GM12878 (cell line): ENCODE measurements at regions not wholly inside any gene's neighbourhood (a gene's known extent, or its start where the extent isn't known, plus 50 kb on each side); places are given as distances from the start of the nearest gene placed in this dataset.

Experiments
- ATAC-seq: fragments of 200-7000 bp; cut with Tn5 transposase; 3 replicates; pipeline ENCODE4 v1.9.1; 2020; ENCODE audit warnings: mild to moderate bottlenecking, moderate library complexity
- BruUV-seq: library from RNA; stranded (reverse); fragments of 400-500 nt; replicated peaks from 2 replicates; lab custom pipeline; 2021; lab: Mats Ljungman, UMichigan
- CTCF ChIA-PET: fragments of 300-600 bp; sonication (Branson Sonifier 250); formaldehyde crosslinking; extraction: SDS; loops from one replicate; lab custom pipeline; 2021; ENCODE audit warnings: inconsistent platforms; lab: Yijun Ruan, JAX
- POLR2A ChIA-PET: fragments of 350-600 bp; formaldehyde crosslinking; extraction: SDS; loops from one replicate; lab custom pipeline; 2021; ENCODE audit warnings: inconsistent platforms; lab: Charles Lee
- RAD21 ChIA-PET: fragments of 300-600 bp; sonication (Branson Sonifier 250); formaldehyde crosslinking; loops from one replicate; lab custom pipeline; 2023; ENCODE audit warnings: antibody characterized with exemption; ENCODE audit not compliant: unreplicated experiment; lab: Charles Lee
- SMC1A ChIA-PET: fragments of 300-600 bp; sonication (Branson Sonifier 250); formaldehyde crosslinking; loops from one replicate; lab custom pipeline; 2023; ENCODE audit not compliant: unreplicated experiment, uncharacterized antibody; lab: Charles Lee
- DNase-seq: peaks from one replicate; pipeline ENCODE4 v3.0.0-alpha.2; 2011; ENCODE audit warnings: low read depth, low spot score
- FAIRE-seq: peaks from 3 replicates; lab custom pipeline; 2011; peaks lifted over from hg19 to GRCh38; lab: Jason Lieb, UNC
- H2AFZ ChIP-seq: 2 replicates; pipeline ENCODE4 v1.6.0; 2011; ENCODE audit warnings: low read depth, low read length, control low read depth; ENCODE audit not compliant: control insufficient read depth
- H3K27ac ChIP-seq: 2 replicates; pipeline ENCODE4 v1.5.1; 2011; ENCODE audit warnings: control low read depth; ENCODE audit not compliant: control insufficient read depth, insufficient read depth
- H3K27me3 ChIP-seq, 2 experiments: replicated peaks in 1 of 2; 2 replicates each; pipeline versions ENCODE4 v1.6.0 to v1.6.1; 2011; ENCODE audit warnings: low read length in 1 of 2; ENCODE audit not compliant: control insufficient read depth in 2 of 2, insufficient read depth in 2 of 2
- H3K36me3 ChIP-seq, 2 experiments: 2 replicates each; pipeline ENCODE4 v1.5.1; 2011; ENCODE audit warnings: low read length in 1 of 2; ENCODE audit not compliant: control insufficient read depth in 2 of 2, insufficient read depth in 2 of 2
- H3K4me1 ChIP-seq: 2 replicates; pipeline ENCODE4 v1.6.1; 2011; ENCODE audit warnings: mild to moderate bottlenecking, low read length, moderate library complexity, mixed read lengths; ENCODE audit not compliant: control insufficient read depth, insufficient read depth
- H3K4me2 ChIP-seq: 2 replicates; pipeline ENCODE4 v1.6.0; 2011; ENCODE audit warnings: control low read depth; ENCODE audit not compliant: control insufficient read depth, insufficient read depth
- H3K4me3 ChIP-seq: fragments of 200-600 bp; sonication (generic); 2 replicates; pipeline ENCODE4 v1.5.1; 2016
- H3K79me2 ChIP-seq: 2 replicates; pipeline ENCODE4 v1.6.0; 2011; ENCODE audit warnings: low read length; ENCODE audit not compliant: control insufficient read depth, insufficient read depth
- H3K9ac ChIP-seq: 2 replicates; pipeline ENCODE4 v1.8.0; 2011; ENCODE audit warnings: low read length, control low read depth, mixed read lengths; ENCODE audit not compliant: control insufficient read depth, insufficient read depth
- H3K9me3 ChIP-seq: replicated peaks from 3 replicates; pipeline ENCODE4 v1.5.1; 2011; ENCODE audit warnings: mild to moderate bottlenecking, low read length; ENCODE audit not compliant: control insufficient read depth, insufficient read depth
- H4K20me1 ChIP-seq: 2 replicates; pipeline ENCODE4 v1.6.0; 2011; ENCODE audit not compliant: control insufficient read depth, insufficient read depth
- BRCA1 ChIP-seq: IDR thresholded peaks from 2 replicates; pipeline ENCODE4 v1.6.1; 2011; ENCODE audit warnings: low read depth, low read length, improper control_type of control experiment
- CBX3 ChIP-seq: fragments of 200-600 bp; sonication (generic); IDR thresholded peaks from 2 replicates; pipeline ENCODE4 v1.6.1; 2016; ENCODE audit warnings: low read depth, borderline replicate concordance
- CHD1 ChIP-seq: IDR thresholded peaks from 2 replicates; pipeline ENCODE4 v1.6.1; 2012; ENCODE audit warnings: low read depth, low read length, improper control_type of control experiment
- ETV6 ChIP-seq, 2 experiments: fragments of 450-650 bp in 1 of 2; IDR thresholded peaks in 1 of 2; conservative IDR thresholded peaks in 1 of 2; 2 replicates each; pipeline ENCODE4 v1.6.1; 2014; ENCODE audit warnings: antibody characterized with exemption in 1 of 2, borderline replicate concordance in 1 of 2, low read depth in 1 of 2, mild to moderate bottlenecking in 1 of 2, moderate library complexity in 1 of 2
- MEF2B ChIP-seq: fragments of 450-650 bp; IDR thresholded peaks from 2 replicates; pipeline ENCODE4 v1.6.1; 2018; ENCODE audit warnings: mild to moderate bottlenecking, moderate library complexity; ENCODE audit not compliant: partially characterized antibody, poor library complexity, severe bottlenecking
- PKNOX1 ChIP-seq: fragments of 450-650 bp; IDR thresholded peaks from 2 replicates; pipeline ENCODE4 v1.6.1; 2016; ENCODE audit warnings: mild to moderate bottlenecking
- SMARCA5 ChIP-seq: fragments of 450-650 bp; IDR thresholded peaks from 2 replicates; pipeline ENCODE4 v1.6.1; 2017; ENCODE audit warnings: mild to moderate bottlenecking
- SMC3 ChIP-seq: IDR thresholded peaks from 2 replicates; pipeline ENCODE4 v1.6.1; 2011; ENCODE audit warnings: low read length, improper control_type of control experiment, borderline replicate concordance
- STAT3 ChIP-seq: IDR thresholded peaks from 2 replicates; pipeline ENCODE4 v1.6.1; 2011; ENCODE audit warnings: low read depth, low read length, improper control_type of control experiment
- SUZ12 ChIP-seq: fragments of 200-600 bp; sonication (generic); IDR thresholded peaks from one replicate; pipeline ENCODE4 v1.6.1; 2018; ENCODE audit warnings: antibody characterized with exemption, mild to moderate bottlenecking; ENCODE audit not compliant: unreplicated experiment
- TARDBP ChIP-seq: IDR thresholded peaks from 2 replicates; pipeline ENCODE4 v1.6.1; 2016; ENCODE audit warnings: borderline replicate concordance
- USF1 ChIP-seq: IDR thresholded peaks from 2 replicates; pipeline ENCODE4 v1.6.1; 2011; ENCODE audit warnings: borderline replicate concordance, low read depth, mild to moderate bottlenecking, moderate library complexity, mixed read lengths, low read length; ENCODE audit not compliant: insufficient read depth; ENCODE audit errors: extremely low read length
- WRNIP1 ChIP-seq: IDR thresholded peaks from 2 replicates; pipeline ENCODE4 v1.6.1; 2011; ENCODE audit warnings: low read depth, low read length, improper control_type of control experiment, borderline replicate concordance
- ZBTB11 ChIP-seq: fragments of 450-650 bp; formaldehyde crosslinking; IDR thresholded peaks from 2 replicates; pipeline ENCODE4 v1.5.0; 2022; ENCODE audit warnings: mild to moderate bottlenecking, missing genetic modification characterization
- ZZZ3 ChIP-seq: IDR thresholded peaks from 2 replicates; pipeline ENCODE4 v1.6.1; 2011; ENCODE audit warnings: low read depth; ENCODE audit not compliant: control insufficient read depth, insufficient read length
- WGBS: methylation state at CpG from one replicate; pipeline ENCODE4 v1.1.6; 2016; ENCODE audit warnings: low lambda C conversion rate; ENCODE audit not compliant: insufficient replicate concordance, insufficient coverage; ENCODE audit errors: missing lambda C conversion rate; 5-methylcytosine and 5-hydroxymethylcytosine counted together
- in situ Hi-C: fragments of 300-500 bp; cut with MboI; formaldehyde crosslinking; loops from 9 replicates; pipeline ENCODE4 v1.14.3; 2018; ENCODE audit warnings: mixed read lengths
- intact Hi-C: fragments of 100-400 bp; cut with micrococcal nuclease; formaldehyde crosslinking; loops from one replicate; pipeline ENCODE4 v1.14.2; 2022; ENCODE audit not compliant: unreplicated experiment

DNA sequence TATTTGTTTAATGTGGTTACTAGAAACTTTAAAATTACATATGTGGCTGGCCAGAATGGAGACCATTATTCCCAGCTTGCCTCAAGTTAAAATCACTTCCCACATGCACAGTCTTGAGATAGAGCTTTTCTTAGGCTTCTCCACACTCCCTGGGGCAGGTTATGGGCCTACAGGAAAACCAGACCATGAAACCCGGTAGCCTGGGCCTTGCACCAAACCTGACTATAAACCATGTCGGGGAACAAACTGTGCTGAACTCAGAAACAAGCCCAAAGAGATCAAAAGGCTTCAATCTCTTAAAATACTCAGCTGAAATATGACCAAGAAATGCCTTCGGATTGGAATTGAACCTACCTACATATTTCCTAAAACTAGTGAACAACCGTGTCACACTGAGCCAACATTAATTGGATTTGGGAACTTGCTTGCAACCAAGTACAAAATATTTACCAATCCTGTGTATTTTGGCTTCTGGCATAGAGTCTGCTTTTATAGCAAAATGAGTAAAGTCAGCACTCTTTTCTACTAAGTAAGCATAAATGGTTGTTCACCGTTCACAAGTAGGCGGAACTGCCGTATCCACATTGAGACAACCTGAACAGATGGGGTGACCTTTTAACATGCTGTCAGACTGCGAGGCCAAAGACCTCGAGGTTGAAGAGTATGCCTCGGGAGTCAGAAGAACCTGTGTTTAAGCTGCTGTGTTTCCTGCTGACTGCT is 199.5 kb downstream of the FAM76B start:
- no peak for FAIRE-seq
- H3K27ac ChIP-seq: no peak overlapping the region
- no peak overlapping the region for H2AFZ ChIP-seq

More for the DNA sequence above, 199.5 kb downstream of the FAM76B start:
- no peaks in the 10 kb centered on the region for H3K27me3 ChIP-seq
- ChIA-PET SMC1A (interaction anchor here (1.5 kb wide), 2 partner anchors 18 to 91 kb away, joined by 4 to 6 read pairs; no protein-coding TSS in a partner anchor), CTCF (interaction anchor here (1.1 to 1.5 kb wide), 2 partner anchors 15 to 873 kb away, joined by 3 to 5 read pairs; no protein-coding TSS in a partner anchor), RAD21 (no interaction called here), POLR2A (interaction anchor here (1.0 kb wide), 1 partner anchor 15 kb away, joined by 4 read pairs; no protein-coding TSS in a partner anchor)
- 71% methylated on average over 10 of the region's 10 CpGs for WGBS
- H3K36me3 ChIP-seq: no peaks in the 10 kb centered on the region
- H3K9ac ChIP-seq: no peak overlapping the region
- DNase-seq (no peak), ATAC-seq (no peak)
- H3K4me3 ChIP-seq: no peak overlapping the region
- no TSS peak for BruUV-seq
- intact Hi-C loops (no loop called here), in situ Hi-C loops (no loop called here)
- no peaks in the 10 kb centered on the region for H3K4me1 ChIP-seq
- no peaks in the 10 kb centered on the region for H3K79me2 ChIP-seq
- H3K9me3 ChIP-seq: no peaks in the 10 kb centered on the region
- H4K20me1 ChIP-seq: no peaks in the 10 kb centered on the region
- H3K4me2 ChIP-seq: no peak overlapping the region
- TF ChIP-seq CBX3 (no peak), CHD1 (no peak), TARDBP (no peak), SUZ12 (no peak), PKNOX1 (no peak), USF1 (no peak), STAT3 (no peak), ZZZ3 (no peak), MEF2B (no peak), ETV6 (conservative IDR thresholded peaks at IDR 0.05 in 1 of 2, IDR thresholded peaks at IDR 0.05 in 1 of 2; ENCODE audit: borderline replicate concordance in 1 of 2, low read depth in 1 of 2) (no peak), BRCA1 (no peak), SMARCA5 (no peak), ZBTB11 (CRISPR knock-in tag) (no peak), WRNIP1 (no peak), SMC3 (no peak)
